Skeletal muscle satellite cell (primary cell): ENCODE measurements at regions not wholly inside any gene's neighbourhood (a gene's known extent, or its start where the extent isn't known, plus 50 kb on each side); places are given as distances from the start of the nearest gene placed in this dataset.

Experiments
- H3K27me3 ChIP-seq: 2 replicates; pipeline ENCODE4 v1.7.0; 2013; ENCODE audit warnings: low read length; ENCODE audit not compliant: control insufficient read depth, insufficient read depth
- H3K36me3 ChIP-seq: 2 replicates; pipeline ENCODE4 v1.7.0; 2013; ENCODE audit warnings: mild to moderate bottlenecking, control low read depth, low read length; ENCODE audit not compliant: insufficient read depth
- H3K4me1 ChIP-seq: 2 replicates; pipeline ENCODE4 v1.7.0; 2013; ENCODE audit warnings: low read length; ENCODE audit not compliant: control insufficient read depth, insufficient read depth
- H3K4me2 ChIP-seq: 2 replicates; pipeline ENCODE4 v1.7.0; 2013; ENCODE audit warnings: mild to moderate bottlenecking, low read length
- H3K4me3 ChIP-seq: 2 replicates; pipeline ENCODE4 v1.7.0; 2013; ENCODE audit warnings: low read length
- H3K9ac ChIP-seq: 2 replicates; pipeline ENCODE4 v1.7.0; 2013; ENCODE audit warnings: mild to moderate bottlenecking, low read depth, low read length, moderate library complexity
- H3K9me3 ChIP-seq: replicated peaks from 2 replicates; pipeline ENCODE4 v1.7.0; 2013; ENCODE audit warnings: mild to moderate bottlenecking, control low read depth, low read length

GRCh38 chr6:134721060-134721405 lies 228.9 kb downstream of the ALDH8A1 start:
- H3K4me1 ChIP-seq, result peaks cover 28% of the 10 kb centered on the region
- no peaks in the 10 kb centered on the region for H3K27me3 ChIP-seq
- H3K9ac ChIP-seq, result no peak overlapping the region
- H3K36me3 ChIP-seq, result no peaks in the 10 kb centered on the region
- no peaks in the 10 kb centered on the region for H3K9me3 ChIP-seq
- no peak overlapping the region for H3K4me2 ChIP-seq
- H3K4me3 ChIP-seq, result no peak overlapping the region

DNA sequence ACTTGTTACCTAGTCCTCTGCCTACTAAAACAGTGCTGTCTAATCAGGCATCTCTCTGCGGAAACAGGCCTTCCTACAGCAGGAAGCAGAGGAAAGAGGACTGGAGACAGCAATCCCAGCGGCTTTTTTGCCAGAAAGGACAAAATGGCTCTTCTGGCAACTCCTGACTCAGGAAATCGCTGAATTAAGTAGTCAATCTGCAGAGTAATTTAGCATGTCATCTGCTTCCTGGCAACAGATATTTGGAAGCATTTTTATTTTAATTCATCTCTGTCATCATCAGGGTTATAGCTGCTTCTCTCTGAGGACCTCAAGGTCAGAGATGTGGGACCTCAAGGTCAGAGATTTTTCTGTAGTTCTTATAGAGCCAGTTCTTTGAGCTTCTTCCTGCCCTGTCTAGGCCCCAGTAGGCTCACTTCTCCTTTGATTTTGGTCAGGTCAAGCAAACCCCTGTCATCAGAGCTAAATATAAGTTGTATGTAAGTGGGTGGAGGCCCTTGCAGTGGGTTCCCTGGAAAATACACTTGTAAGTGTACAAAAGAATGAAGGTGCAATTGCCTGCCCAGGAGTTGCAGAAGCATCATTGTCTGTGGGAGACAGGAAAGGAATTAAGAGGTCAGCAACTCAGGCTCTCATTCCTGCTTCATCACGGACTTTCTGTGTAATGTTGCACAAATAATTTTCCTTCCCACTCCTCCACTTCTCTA lies 229.4 kb downstream of the ALDH8A1 start:
- Histone ChIP-seq H3K4me3 (no peak overlapping the region), H3K9ac (no peak overlapping the region), H3K4me2 (no peak overlapping the region), H3K4me1 (peaks cover 28% of the 10 kb centered on the region), H3K9me3 (no peaks in the 10 kb centered on the region), H3K36me3 (no peaks in the 10 kb centered on the region), H3K27me3 (no peaks in the 10 kb centered on the region)

DNA sequence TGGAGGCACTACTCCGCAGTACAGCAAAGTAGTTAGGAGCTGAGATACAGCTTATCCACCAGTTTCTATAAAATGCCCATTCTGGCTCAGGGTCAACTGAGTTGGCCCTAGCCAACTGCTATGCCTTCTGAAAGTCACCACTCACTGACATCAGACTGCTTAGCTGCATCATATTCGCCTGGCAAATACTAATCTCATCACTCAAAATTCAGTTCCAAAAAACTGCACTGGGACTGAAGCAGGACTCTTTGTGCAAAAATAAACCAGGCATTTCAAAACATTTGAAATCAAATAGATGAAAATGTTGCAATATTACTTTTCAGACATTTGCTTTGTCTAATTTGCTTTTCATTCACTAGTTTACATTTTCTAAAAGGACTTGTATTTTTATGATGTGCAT lies 230.0 kb downstream of the ALDH8A1 start:
- Histone ChIP-seq H3K4me1 (peaks cover 24% of the 10 kb centered on the region), H3K36me3 (no peaks in the 10 kb centered on the region), H3K9ac (no peak overlapping the region), H3K9me3 (no peaks in the 10 kb centered on the region), H3K4me3 (no peak overlapping the region), H3K27me3 (no peaks in the 10 kb centered on the region), H3K4me2 (no peak overlapping the region)

- Histone ChIP-seq H3K4me1 (peaks cover 22% of the 10 kb centered on the region), H3K4me3 (no peak overlapping the region), H3K27me3 (no peaks in the 10 kb centered on the region), H3K9me3 (no peaks in the 10 kb centered on the region), H3K36me3 (no peaks in the 10 kb centered on the region), H3K9ac (no peak overlapping the region), H3K4me2 (no peak overlapping the region)
These were observed 230.6 kb downstream of the ALDH8A1 start for GRCh38 chr6:134719286-134719685.

- no peak overlapping the region for H3K4me2 ChIP-seq
- peaks cover 4% of the 10 kb centered on the region for H3K4me1 ChIP-seq
- H3K9ac ChIP-seq, result no peak overlapping the region
- H3K4me3 ChIP-seq, result no peak overlapping the region
- H3K9me3 ChIP-seq, result no peaks in the 10 kb centered on the region
- no peaks in the 10 kb centered on the region for H3K27me3 ChIP-seq
- H3K36me3 ChIP-seq, result no peaks in the 10 kb centered on the region
These were observed 235.2 kb downstream of the ALDH8A1 start for GRCh38 chr6:134714679-134715078.

DNA sequence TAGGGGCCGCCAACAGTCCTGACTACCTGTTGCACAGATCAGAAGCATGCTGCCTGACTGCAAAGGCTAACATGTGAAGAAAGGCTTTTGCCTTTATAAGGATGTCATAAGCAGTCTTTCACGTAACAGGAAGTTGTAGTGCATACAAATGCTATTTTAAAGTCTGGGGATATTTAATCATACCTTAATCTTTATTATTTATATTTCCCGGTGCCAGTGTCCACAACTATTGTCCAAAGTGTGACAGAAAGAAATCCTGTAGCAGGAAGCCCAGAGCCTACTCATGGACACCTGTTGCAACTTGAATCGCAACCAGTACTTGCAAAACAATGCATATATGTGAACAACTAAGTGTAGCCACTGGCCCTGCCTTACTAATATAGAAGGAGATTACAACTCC lies 235.8 kb downstream of the ALDH8A1 start:
- H3K9me3 ChIP-seq, result no peaks in the 10 kb centered on the region

GRCh38 chr6:134712311-134712710 lies 237.6 kb downstream of the ALDH8A1 start:
- Histone ChIP-seq H3K4me1 (peaks cover 6% of the 10 kb centered on the region), H3K9me3 (no peaks in the 10 kb centered on the region), H3K4me3 (no peak overlapping the region), H3K9ac (no peak overlapping the region), H3K4me2 (no peak overlapping the region), H3K36me3 (no peaks in the 10 kb centered on the region), H3K27me3 (no peaks in the 10 kb centered on the region)

More for the DNA sequence above, 235.8 kb downstream of the ALDH8A1 start:
- peaks cover 4% of the 10 kb centered on the region for H3K4me1 ChIP-seq
- no peaks in the 10 kb centered on the region for H3K36me3 ChIP-seq
- no peaks in the 10 kb centered on the region for H3K27me3 ChIP-seq
- H3K4me2 ChIP-seq, result no peak overlapping the region
- H3K4me3 ChIP-seq, result no peak overlapping the region
- H3K9ac ChIP-seq, result no peak overlapping the region

GRCh38 chr6:134708079-134708478 lies 241.8 kb downstream of the ALDH8A1 start:
- peaks cover 2% of the 10 kb centered on the region for H3K4me1 ChIP-seq
- H3K9ac ChIP-seq, result no peak overlapping the region
- no peaks in the 10 kb centered on the region for H3K9me3 ChIP-seq
- H3K27me3 ChIP-seq, result no peaks in the 10 kb centered on the region
- no peak overlapping the region for H3K4me2 ChIP-seq
- no peak overlapping the region for H3K4me3 ChIP-seq
- no peaks in the 10 kb centered on the region for H3K36me3 ChIP-seq

GRCh38 chr6:134707342-134708031 lies 242.4 kb downstream of the ALDH8A1 start:
- H3K4me1 ChIP-seq, result peaks cover 2% of the 10 kb centered on the region
- H3K9ac ChIP-seq, result no peak overlapping the region
- H3K4me3 ChIP-seq, result no peak overlapping the region

DNA sequence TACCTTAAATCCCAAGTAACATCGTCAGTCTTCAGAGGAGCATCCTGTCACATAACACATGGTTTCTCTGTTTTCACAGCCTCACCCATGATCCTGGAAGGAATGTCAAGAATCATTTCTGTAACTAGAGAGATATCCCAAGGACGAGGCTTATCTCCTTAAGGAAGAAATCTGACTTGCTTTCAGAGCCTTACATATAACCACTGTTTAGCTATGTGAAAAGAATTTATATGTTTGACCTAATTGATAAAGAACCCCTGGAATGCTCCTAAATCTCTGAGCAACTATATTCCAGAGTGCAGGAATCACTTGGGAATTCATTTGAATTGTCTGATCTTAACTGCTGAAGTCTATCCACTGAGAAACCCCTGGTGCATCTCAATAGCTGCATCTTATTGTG lies 243.1 kb downstream of the ALDH8A1 start:
- no peaks in the 10 kb centered on the region for H3K9me3 ChIP-seq
- no peak overlapping the region for H3K9ac ChIP-seq
- no peak overlapping the region for H3K4me3 ChIP-seq
- peaks cover 2% of the 10 kb centered on the region for H3K4me1 ChIP-seq
- no peaks in the 10 kb centered on the region for H3K36me3 ChIP-seq
- no peaks in the 10 kb centered on the region for H3K27me3 ChIP-seq
- H3K4me2 ChIP-seq, result no peak overlapping the region

More at GRCh38 chr6:134707342-134708031, 242.4 kb downstream of the ALDH8A1 start:
- Histone ChIP-seq H3K9me3 (no peaks in the 10 kb centered on the region), H3K27me3 (no peaks in the 10 kb centered on the region), H3K4me2 (no peak overlapping the region), H3K36me3 (no peaks in the 10 kb centered on the region)

DNA sequence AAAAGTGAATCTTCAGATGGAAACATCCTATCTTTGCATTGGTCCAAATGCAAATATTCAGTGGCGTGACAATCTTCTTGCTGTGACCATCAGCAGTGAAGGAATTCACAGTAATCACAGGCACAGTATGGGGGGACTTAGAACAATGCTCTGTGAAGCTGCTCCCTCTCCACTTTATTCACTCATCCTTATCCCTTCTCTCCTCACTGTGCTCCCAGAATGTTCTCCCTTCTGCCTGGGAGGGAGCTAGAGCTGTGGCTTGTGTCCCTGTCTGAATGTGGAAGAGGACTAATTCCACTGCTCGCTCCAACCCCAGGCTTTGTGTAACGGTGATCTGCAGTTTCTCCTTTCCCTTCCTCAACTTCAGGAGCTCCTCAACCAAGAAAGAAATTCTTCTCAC lies 243.7 kb downstream of the ALDH8A1 start:
- no peak overlapping the region for H3K9ac ChIP-seq
- H3K27me3 ChIP-seq, result no peaks in the 10 kb centered on the region

GRCh38 chr6:134703206-134703605 lies 246.7 kb downstream of the ALDH8A1 start:
- Histone ChIP-seq H3K9me3 (no peaks in the 10 kb centered on the region), H3K4me1 (peaks cover 2% of the 10 kb centered on the region), H3K4me3 (no peak overlapping the region), H3K36me3 (no peaks in the 10 kb centered on the region), H3K4me2 (no peak overlapping the region), H3K9ac (no peak overlapping the region), H3K27me3 (no peaks in the 10 kb centered on the region)

More for the DNA sequence above, 243.7 kb downstream of the ALDH8A1 start:
- Histone ChIP-seq H3K9me3 (no peaks in the 10 kb centered on the region), H3K36me3 (no peaks in the 10 kb centered on the region), H3K4me2 (no peak overlapping the region), H3K4me3 (no peak overlapping the region), H3K4me1 (peaks cover 2% of the 10 kb centered on the region)
